ENCODE measurements at regions not wholly inside any gene's neighbourhood (a gene's known extent, or its start where the extent isn't known, plus 50 kb on each side); places are given as distances from the start of the nearest gene placed in this dataset.

GRCh38 chr7:46360296-46360695 lies 439.2 kb upstream of the IGFBP3 start:
- Histone ChIP-seq H3K27ac (ENCODE audit: low read depth in 2 of 2, low read length in 2 of 2) (no peak overlapping the region), H3K9me3 (ENCODE audit: control insufficient read depth in 2 of 3, insufficient read depth in 1 of 3, low read length in 3 of 3) (no peaks in the 10 kb centered on the region), H3K4me3 (ENCODE audit: low read length in 3 of 3) (no peak overlapping the region), H3K4me1 (ENCODE audit: control insufficient read depth in 2 of 3, insufficient read depth in 2 of 3, low read depth in 1 of 3, low read length in 3 of 3) (peaks cover 0 to 3% (median 0%) of the 10 kb centered on the region in 3 donors), H3K9ac (ENCODE audit: low read length in 3 of 3) (no peak overlapping the region), H3K27me3 (ENCODE audit: control insufficient read depth, insufficient read depth, low read length) (no peaks in the 10 kb centered on the region), H3K36me3 (ENCODE audit: control insufficient read depth in 2 of 3, insufficient read depth in 3 of 3, low read length in 3 of 3) (no peaks in the 10 kb centered on the region)
- no peak for FAIRE-seq
- DNase-seq: no peak
- intact Hi-C loops (cut with DNase I): no loop called here
- TF ChIP-seq, protein P1, sequence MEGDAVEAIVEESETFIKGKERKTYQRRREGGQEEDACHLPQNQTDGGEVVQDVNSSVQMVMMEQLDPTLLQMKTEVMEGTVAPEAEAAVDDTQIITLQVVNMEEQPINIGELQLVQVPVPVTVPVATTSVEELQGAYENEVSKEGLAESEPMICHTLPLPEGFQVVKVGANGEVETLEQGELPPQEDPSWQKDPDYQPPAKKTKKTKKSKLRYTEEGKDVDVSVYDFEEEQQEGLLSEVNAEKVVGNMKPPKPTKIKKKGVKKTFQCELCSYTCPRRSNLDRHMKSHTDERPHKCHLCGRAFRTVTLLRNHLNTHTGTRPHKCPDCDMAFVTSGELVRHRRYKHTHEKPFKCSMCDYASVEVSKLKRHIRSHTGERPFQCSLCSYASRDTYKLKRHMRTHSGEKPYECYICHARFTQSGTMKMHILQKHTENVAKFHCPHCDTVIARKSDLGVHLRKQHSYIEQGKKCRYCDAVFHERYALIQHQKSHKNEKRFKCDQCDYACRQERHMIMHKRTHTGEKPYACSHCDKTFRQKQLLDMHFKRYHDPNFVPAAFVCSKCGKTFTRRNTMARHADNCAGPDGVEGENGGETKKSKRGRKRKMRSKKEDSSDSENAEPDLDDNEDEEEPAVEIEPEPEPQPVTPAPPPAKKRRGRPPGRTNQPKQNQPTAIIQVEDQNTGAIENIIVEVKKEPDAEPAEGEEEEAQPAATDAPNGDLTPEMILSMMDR (IDR thresholded peaks at IDR 0.05; ENCODE audit: borderline replicate concordance, extremely low read depth, insufficient read depth): no peak

DNA sequence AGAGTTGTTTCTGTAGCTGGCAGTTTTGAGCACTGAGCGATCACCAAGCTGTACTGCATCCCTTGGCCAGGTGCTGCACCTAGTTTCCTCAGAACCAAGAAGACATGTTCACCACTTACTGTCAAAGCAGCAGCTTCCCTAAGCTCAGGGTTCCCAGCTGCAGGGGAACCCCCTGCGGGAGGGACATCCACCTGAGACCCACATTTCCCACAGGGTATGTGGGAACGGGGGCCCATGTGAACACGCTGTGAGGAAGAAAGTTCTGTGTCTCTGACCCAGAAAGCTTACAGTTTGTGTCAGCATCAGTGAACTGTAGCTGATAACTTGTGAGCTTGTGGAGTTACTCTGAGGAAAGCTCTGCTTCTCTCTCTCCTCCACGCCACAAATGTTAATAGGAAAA lies 436.8 kb upstream of the IGFBP3 start:
- Histone ChIP-seq H3K36me3 (ENCODE audit: control insufficient read depth in 2 of 3, insufficient read depth in 3 of 3, low read length in 3 of 3) (no peaks in the 10 kb centered on the region), H3K27me3 (ENCODE audit: control insufficient read depth, insufficient read depth, low read length) (no peaks in the 10 kb centered on the region), H3K9ac (ENCODE audit: low read length in 3 of 3) (no peak overlapping the region), H3K27ac (ENCODE audit: low read depth in 2 of 2, low read length in 2 of 2) (no peak overlapping the region), H3K4me1 (ENCODE audit: control insufficient read depth in 2 of 3, insufficient read depth in 2 of 3, low read depth in 1 of 3, low read length in 3 of 3) (no peaks in the 10 kb centered on the region), H3K4me3 (ENCODE audit: low read length in 3 of 3) (no peak overlapping the region), H3K9me3 (ENCODE audit: control insufficient read depth in 2 of 3, insufficient read depth in 1 of 3, low read length in 3 of 3) (no peaks in the 10 kb centered on the region)
- FAIRE-seq (no peak), DNase-seq (no peak)
- TF ChIP-seq, protein P1 (IDR thresholded peaks at IDR 0.05; ENCODE audit: borderline replicate concordance, extremely low read depth, insufficient read depth): no peak
- intact Hi-C loops (cut with DNase I): no loop called here

- Histone ChIP-seq H3K27me3 (ENCODE audit: control insufficient read depth, insufficient read depth, low read length) (no peaks in the 10 kb centered on the region), H3K36me3 (ENCODE audit: control insufficient read depth in 2 of 3, insufficient read depth in 3 of 3, low read length in 3 of 3) (no peaks in the 10 kb centered on the region), H3K4me3 (ENCODE audit: low read length in 3 of 3) (no peak overlapping the region), H3K27ac (ENCODE audit: low read depth in 2 of 2, low read length in 2 of 2) (no peak overlapping the region), H3K9me3 (ENCODE audit: control insufficient read depth in 2 of 3, insufficient read depth in 1 of 3, low read length in 3 of 3) (no peaks in the 10 kb centered on the region), H3K4me1 (ENCODE audit: control insufficient read depth in 2 of 3, insufficient read depth in 2 of 3, low read depth in 1 of 3, low read length in 3 of 3) (no peaks in the 10 kb centered on the region), H3K9ac (ENCODE audit: low read length in 3 of 3) (no peak overlapping the region)
- DNase-seq: no peak
- FAIRE-seq: no peak
- TF ChIP-seq, protein P1 (IDR thresholded peaks at IDR 0.05; ENCODE audit: borderline replicate concordance, extremely low read depth, insufficient read depth): no peak
- intact Hi-C loops (cut with DNase I): no loop called here
Observed at GRCh38 chr7:46357290-46357689, 436.2 kb upstream of the IGFBP3 start.

- Histone ChIP-seq H3K27ac (ENCODE audit: low read depth in 2 of 2, low read length in 2 of 2) (no peak overlapping the region), H3K9ac (ENCODE audit: low read length in 3 of 3) (no peak overlapping the region), H3K9me3 (ENCODE audit: control insufficient read depth in 2 of 3, insufficient read depth in 1 of 3, low read length in 3 of 3) (no peaks in the 10 kb centered on the region), H3K36me3 (ENCODE audit: control insufficient read depth in 2 of 3, insufficient read depth in 3 of 3, low read length in 3 of 3) (no peaks in the 10 kb centered on the region), H3K27me3 (ENCODE audit: control insufficient read depth, insufficient read depth, low read length) (no peaks in the 10 kb centered on the region), H3K4me3 (ENCODE audit: low read length in 3 of 3) (no peak overlapping the region), H3K4me1 (ENCODE audit: control insufficient read depth in 2 of 3, insufficient read depth in 2 of 3, low read depth in 1 of 3, low read length in 3 of 3) (no peaks in the 10 kb centered on the region)
- intact Hi-C loops (cut with DNase I): no loop called here
- DNase-seq: no peak
- FAIRE-seq: no peak
- TF ChIP-seq, protein P1 (IDR thresholded peaks at IDR 0.05; ENCODE audit: borderline replicate concordance, extremely low read depth, insufficient read depth): no peak
Observed at GRCh38 chr7:46356371-46356770, 435.3 kb upstream of the IGFBP3 start.
